ENCODE measurements at regions not wholly inside any gene's neighbourhood (a gene's known extent, or its start where the extent isn't known, plus 50 kb on each side); places are given as distances from the start of the nearest gene placed in this dataset.

- TF ChIP-seq ELF4 (IDR thresholded peaks at IDR 0.05), result no peak
- no peak for TF ChIP-seq BHLHE40 (IDR thresholded peaks at IDR 0.05; ENCODE audit: borderline replicate concordance)
- TF ChIP-seq FOXM1 (IDR thresholded peaks at IDR 0.05; ENCODE audit: borderline replicate concordance), result no peak
- no peak for TF ChIP-seq HDGF (IDR thresholded peaks at IDR 0.05; ENCODE audit: borderline replicate concordance)
- TF ChIP-seq LEF1 (IDR thresholded peaks at IDR 0.05; ENCODE audit: borderline replicate concordance), result no peak
- no peak for TF ChIP-seq CTBP1 (IDR thresholded peaks at IDR 0.05; ENCODE audit: borderline replicate concordance)
- TF ChIP-seq PKNOX1 (IDR thresholded peaks at IDR 0.05), result no peak
- no peak for TF ChIP-seq FOXA1 (IDR thresholded peaks at IDR 0.05)
- TF ChIP-seq SP1 (IDR thresholded peaks at IDR 0.05), result no peak
- TF ChIP-seq FOXK2 (IDR thresholded peaks at IDR 0.05), result no peak
- no peak for TF ChIP-seq SUZ12 (IDR thresholded peaks at IDR 0.05)
- no peak for TF ChIP-seq ARNT (IDR thresholded peaks at IDR 0.05)
These were observed 74.5 kb upstream of the PITX1 start for GRCh38 chr5:135108569-135108968.

All from HEK293T (cell line).